ENCODE measurements at regions not wholly inside any gene's neighbourhood (a gene's known extent, or its start where the extent isn't known, plus 50 kb on each side); places are given as distances from the start of the nearest gene placed in this dataset.

DNA sequence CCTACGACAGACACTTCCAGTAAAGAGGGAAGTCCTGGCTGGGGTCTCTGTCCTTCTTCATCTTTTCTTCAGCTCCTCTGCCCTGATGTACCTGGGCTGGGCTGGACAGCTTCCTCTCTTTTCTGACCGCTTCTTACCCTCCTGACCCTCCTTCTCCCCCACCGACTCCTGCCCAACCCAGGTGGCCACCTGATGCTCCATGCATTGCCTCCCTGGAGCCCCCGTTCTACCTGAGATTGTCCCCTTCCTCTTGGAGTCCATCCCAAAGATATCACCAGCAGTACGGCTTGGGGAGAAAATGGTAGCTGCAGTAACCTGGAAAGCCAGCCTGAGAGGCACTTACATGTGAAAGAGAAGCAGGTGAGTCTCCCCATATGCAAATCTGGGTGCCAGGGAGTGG, 566.3 kb downstream of the TCERG1L start:
- no peak for TF ChIP-seq EZH2 (IDR thresholded peaks at IDR 0.05; ENCODE audit: borderline replicate concordance, low read depth, low read length, poor library complexity, severe bottlenecking)
- TF ChIP-seq, protein P1, sequence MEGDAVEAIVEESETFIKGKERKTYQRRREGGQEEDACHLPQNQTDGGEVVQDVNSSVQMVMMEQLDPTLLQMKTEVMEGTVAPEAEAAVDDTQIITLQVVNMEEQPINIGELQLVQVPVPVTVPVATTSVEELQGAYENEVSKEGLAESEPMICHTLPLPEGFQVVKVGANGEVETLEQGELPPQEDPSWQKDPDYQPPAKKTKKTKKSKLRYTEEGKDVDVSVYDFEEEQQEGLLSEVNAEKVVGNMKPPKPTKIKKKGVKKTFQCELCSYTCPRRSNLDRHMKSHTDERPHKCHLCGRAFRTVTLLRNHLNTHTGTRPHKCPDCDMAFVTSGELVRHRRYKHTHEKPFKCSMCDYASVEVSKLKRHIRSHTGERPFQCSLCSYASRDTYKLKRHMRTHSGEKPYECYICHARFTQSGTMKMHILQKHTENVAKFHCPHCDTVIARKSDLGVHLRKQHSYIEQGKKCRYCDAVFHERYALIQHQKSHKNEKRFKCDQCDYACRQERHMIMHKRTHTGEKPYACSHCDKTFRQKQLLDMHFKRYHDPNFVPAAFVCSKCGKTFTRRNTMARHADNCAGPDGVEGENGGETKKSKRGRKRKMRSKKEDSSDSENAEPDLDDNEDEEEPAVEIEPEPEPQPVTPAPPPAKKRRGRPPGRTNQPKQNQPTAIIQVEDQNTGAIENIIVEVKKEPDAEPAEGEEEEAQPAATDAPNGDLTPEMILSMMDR (conservative IDR thresholded peaks at IDR 0.05; ENCODE audit: low read depth, low read length) = no peak

Data from A673 (cell line).